ENCODE measurements at regions not wholly inside any gene's neighbourhood (a gene's known extent, or its start where the extent isn't known, plus 50 kb on each side); places are given as distances from the start of the nearest gene placed in this dataset.
A peak's percentile ranks its signal among the peaks of the same experiment; 100 is the strongest.

DNA sequence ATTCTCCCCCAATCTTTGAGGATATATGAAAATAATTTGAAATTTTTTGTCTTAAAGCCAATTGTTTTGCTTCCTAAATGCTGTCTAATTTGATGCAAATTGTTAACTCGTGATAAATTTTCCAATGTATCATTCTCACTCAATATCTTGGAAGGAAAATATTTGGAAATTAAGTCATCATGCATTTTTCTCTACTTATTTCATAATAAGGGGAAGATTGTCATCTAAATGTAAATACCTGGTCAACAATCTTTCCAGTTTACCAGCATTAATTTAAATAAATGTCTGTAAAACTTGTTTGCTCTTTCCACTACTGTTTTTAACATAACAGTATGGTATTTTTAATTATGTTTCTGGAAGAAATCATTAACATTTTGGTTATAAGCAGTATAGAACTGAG lies 78.3 kb upstream of the KCTD3 start:
- H3K4me3 ChIP-seq (ENCODE audit: low read length): no peak overlapping the region
- TF ChIP-seq CTCF (conservative IDR thresholded peaks at IDR 0.05; ENCODE audit: low read length): no peak
- no peak for DNase-seq (ENCODE audit: low read depth)

DNA sequence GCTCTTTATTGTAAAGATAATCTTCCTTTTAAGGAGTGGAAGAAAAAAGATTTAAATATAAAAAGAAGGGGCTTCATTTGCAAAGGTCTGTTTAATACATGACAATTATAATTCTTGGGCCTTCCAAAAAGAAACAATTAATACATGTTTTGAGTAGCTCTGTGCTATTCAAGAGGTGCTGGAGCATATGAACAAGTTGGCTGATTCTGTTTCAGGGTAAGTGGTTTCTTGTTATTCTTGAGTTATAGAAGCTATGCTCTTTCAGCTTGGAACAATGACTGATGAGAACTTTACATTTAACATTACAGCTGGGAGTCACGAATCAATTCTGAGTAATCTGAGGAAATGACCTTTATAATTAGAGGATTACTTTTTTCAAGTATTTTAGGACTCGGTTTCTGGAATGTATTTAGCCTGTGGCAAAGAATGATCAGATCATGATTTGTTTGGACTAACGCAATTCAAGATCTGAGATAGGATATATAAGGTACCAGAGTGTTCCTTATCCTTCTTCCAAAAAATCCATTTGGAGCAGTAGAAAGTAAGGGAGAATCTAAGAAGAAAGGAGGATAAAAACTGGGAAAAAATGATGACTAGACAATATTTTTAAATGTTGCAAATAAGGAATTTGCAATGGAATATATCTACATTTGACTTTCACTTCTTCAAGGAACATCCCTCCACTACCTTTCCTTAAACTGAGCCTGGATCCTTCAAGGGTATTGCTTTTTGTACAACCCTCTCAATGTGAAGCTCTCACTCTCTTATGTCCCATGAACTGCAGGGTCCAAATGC lies 77.1 kb upstream of the KCTD3 start:
- no peak for TF ChIP-seq CTCF (conservative IDR thresholded peaks at IDR 0.05; ENCODE audit: low read length)
- no peak overlapping the region for H3K4me3 ChIP-seq (ENCODE audit: low read length)
- DNase-seq (ENCODE audit: low read depth): no peak

DNA sequence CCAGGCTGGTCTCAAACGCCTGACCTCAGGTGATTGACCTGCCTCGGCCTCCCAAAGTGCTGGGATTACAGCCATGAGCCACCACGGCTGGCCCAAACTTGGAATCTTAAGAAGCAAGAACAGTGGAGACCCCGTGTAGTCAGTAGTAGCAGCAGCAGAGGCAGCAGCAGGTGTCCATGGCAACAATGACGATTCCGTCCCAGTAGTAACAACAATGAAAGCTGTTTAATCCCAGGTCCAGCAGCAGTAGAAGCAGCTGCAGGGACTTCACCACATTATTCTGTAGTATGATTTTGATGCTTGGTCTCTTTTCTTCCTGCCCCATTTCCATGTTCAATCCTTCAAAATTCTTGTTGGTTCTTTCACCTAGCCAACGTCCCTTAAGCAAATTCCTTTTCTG lies 69.6 kb upstream of the KCTD3 start:
- no peak for TF ChIP-seq CTCF (conservative IDR thresholded peaks at IDR 0.05; ENCODE audit: low read length)
- no peak for DNase-seq (ENCODE audit: low read depth)
- H3K4me3 ChIP-seq (ENCODE audit: low read length): no peak overlapping the region

DNA sequence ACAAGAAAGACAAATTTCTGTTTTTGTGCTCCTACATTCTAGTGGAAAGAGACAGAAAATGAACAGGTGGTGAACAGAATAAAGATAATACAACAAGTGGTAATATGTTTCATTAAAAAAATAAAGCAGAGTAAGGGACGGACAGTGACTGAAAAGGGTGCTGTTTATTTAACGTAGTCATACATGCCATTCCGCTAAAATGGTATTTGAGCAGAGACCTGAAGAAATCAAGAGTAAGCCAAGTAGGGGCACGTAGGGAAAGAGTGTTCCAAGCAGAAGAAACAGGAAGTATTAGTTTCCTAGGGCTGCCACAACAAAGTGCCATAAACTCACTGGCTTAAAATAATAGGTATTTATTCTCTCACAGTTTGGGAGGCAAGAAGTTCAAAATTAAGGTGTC lies 65.6 kb upstream of the KCTD3 start:
- DNase-seq (ENCODE audit: low read depth): no peak
- H3K4me3 ChIP-seq (ENCODE audit: low read length): no peak overlapping the region
- TF ChIP-seq CTCF (conservative IDR thresholded peaks at IDR 0.05; ENCODE audit: low read length): no peak

DNA sequence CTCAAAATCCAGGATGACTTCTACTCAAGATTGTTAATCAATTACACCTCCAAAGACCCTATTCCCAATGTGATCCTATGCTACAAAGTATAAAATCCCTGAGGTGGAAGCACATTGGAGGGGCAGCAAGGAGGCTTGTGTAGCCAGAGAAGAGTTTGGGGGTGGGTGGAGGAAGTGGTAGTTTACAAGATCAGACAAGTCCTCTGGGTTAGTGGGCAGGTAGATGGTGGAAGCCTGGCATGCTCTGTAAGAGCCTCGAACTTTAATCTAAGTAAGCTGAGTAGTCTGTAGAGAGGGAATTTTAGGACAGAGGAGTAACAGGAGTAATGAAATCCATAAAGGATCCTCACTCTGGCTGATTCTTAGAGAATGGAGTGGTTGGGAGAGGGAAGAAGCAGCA lies 65.0 kb upstream of the KCTD3 start:
- no peak for TF ChIP-seq CTCF (conservative IDR thresholded peaks at IDR 0.05; ENCODE audit: low read length)
- H3K4me3 ChIP-seq (ENCODE audit: low read length): no peak overlapping the region
- DNase-seq (ENCODE audit: low read depth): no peak

DNA sequence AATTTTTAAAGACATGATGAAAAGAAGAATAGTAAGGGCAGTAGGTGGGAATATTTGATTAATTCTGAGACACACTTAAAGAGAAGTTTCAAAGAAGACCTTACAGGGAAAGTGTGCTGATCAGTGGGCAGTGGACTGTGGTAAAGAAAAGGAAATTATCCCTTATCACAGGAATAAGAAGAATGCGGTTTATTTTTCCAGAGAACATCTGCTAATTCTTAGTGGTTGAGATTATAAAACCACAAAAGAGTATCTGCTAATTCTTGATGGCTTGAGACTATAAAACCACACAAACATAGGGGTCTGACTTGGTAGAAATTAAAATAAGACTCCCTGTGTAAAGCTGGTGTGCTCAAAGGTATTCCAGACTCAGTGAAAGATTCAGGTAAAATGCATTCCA lies 60.0 kb upstream of the KCTD3 start:
- H3K4me3 ChIP-seq (ENCODE audit: low read length): no peak overlapping the region
- peak; percentile 23 for DNase-seq (ENCODE audit: low read depth)

More for the DNA sequence above, 60.0 kb upstream of the KCTD3 start:
- no peak for TF ChIP-seq CTCF (conservative IDR thresholded peaks at IDR 0.05; ENCODE audit: low read length)
